Cardiac muscle cell (in vitro differentiated cells and primary cell): ENCODE measurements at regions not wholly inside any gene's neighbourhood (a gene's known extent, or its start where the extent isn't known, plus 50 kb on each side); places are given as distances from the start of the nearest gene placed in this dataset.

Experiments used
- DNase-seq, 2 donors: peaks; one replicate each; pipeline versions ENCODE4 v3.0.0 to v3.0.0-alpha.2; 2010 to 2017; ENCODE audit warnings: low read depth in 1 of 2, low spot score in 1 of 2
- H3K27ac ChIP-seq: fragments of 200-600 bp; sonication (generic); 2 replicates; pipeline ENCODE4 v1.5.1; 2016
- H3K27me3 ChIP-seq: fragments of 200-600 bp; sonication (generic); 2 replicates; pipeline ENCODE4 v1.6.0; 2016; ENCODE audit warnings: control low read depth
- H3K36me3 ChIP-seq: fragments of 200-600 bp; sonication (generic); 2 replicates; pipeline ENCODE4 v1.5.1; 2016; ENCODE audit warnings: control low read depth
- H3K4me1 ChIP-seq: fragments of 200-600 bp; sonication (generic); 2 replicates; pipeline ENCODE4 v1.8.1; 2017; ENCODE audit warnings: low read depth, mild to moderate bottlenecking, mixed run types
- H3K4me3 ChIP-seq: fragments of 200-600 bp; sonication (generic); 2 replicates; pipeline ENCODE4 v1.5.1; 2016; ENCODE audit warnings: mild to moderate bottlenecking
- H3K9me3 ChIP-seq: fragments of 200-600 bp; sonication (generic); 2 replicates; pipeline ENCODE4 v1.5.1; 2017; ENCODE audit warnings: low read depth, mild to moderate bottlenecking, control low read depth
- CTCF ChIP-seq: IDR thresholded peaks from 2 replicates; pipeline ENCODE4 v1.5.1; 2012; ENCODE audit warnings: low read depth, mild to moderate bottlenecking, low read length

GRCh38 chr3:87837076-87837475, 221.7 kb downstream of the CGGBP1 start:
- no peaks in the 10 kb centered on the region for H3K9me3 ChIP-seq
- H3K36me3 ChIP-seq: no peaks in the 10 kb centered on the region
- H3K4me1 ChIP-seq: no peaks in the 10 kb centered on the region
- TF ChIP-seq CTCF: no peak
- no peak overlapping the region for H3K27ac ChIP-seq
- DNase-seq: no peak
- H3K4me3 ChIP-seq: no peak overlapping the region
- H3K27me3 ChIP-seq: no peaks in the 10 kb centered on the region

- Histone ChIP-seq H3K27me3 (no peaks in the 10 kb centered on the region), H3K4me1 (no peaks in the 10 kb centered on the region), H3K36me3 (no peaks in the 10 kb centered on the region), H3K9me3 (no peaks in the 10 kb centered on the region), H3K27ac (no peak overlapping the region), H3K4me3 (no peak overlapping the region)
- no peak for TF ChIP-seq CTCF
- DNase-seq: no peak
These were observed 222.8 kb downstream of the CGGBP1 start for GRCh38 chr3:87836026-87836425.

GRCh38 chr3:87835236-87835635, 223.6 kb downstream of the CGGBP1 start:
- Histone ChIP-seq H3K27me3 (no peaks in the 10 kb centered on the region), H3K27ac (no peak overlapping the region), H3K4me3 (no peak overlapping the region), H3K4me1 (no peaks in the 10 kb centered on the region), H3K9me3 (no peaks in the 10 kb centered on the region), H3K36me3 (no peaks in the 10 kb centered on the region)
- no peak for DNase-seq
- TF ChIP-seq CTCF: no peak

- Histone ChIP-seq H3K9me3 (no peaks in the 10 kb centered on the region), H3K4me3 (no peak overlapping the region), H3K27ac (no peak overlapping the region), H3K4me1 (no peaks in the 10 kb centered on the region), H3K27me3 (no peaks in the 10 kb centered on the region), H3K36me3 (no peaks in the 10 kb centered on the region)
- TF ChIP-seq CTCF: no peak
- DNase-seq: no peak
These were observed 224.5 kb downstream of the CGGBP1 start for GRCh38 chr3:87834327-87834726.

GRCh38 chr3:87833039-87833377, 225.8 kb downstream of the CGGBP1 start:
- no peaks in the 10 kb centered on the region for H3K36me3 ChIP-seq
- DNase-seq: no peak
- no peak for TF ChIP-seq CTCF
- H3K9me3 ChIP-seq: no peaks in the 10 kb centered on the region
- no peaks in the 10 kb centered on the region for H3K27me3 ChIP-seq
- H3K4me1 ChIP-seq: no peaks in the 10 kb centered on the region
- H3K4me3 ChIP-seq: no peak overlapping the region
- H3K27ac ChIP-seq: no peak overlapping the region

- Histone ChIP-seq H3K27me3 (no peaks in the 10 kb centered on the region), H3K27ac (no peak overlapping the region), H3K4me3 (no peak overlapping the region), H3K36me3 (no peaks in the 10 kb centered on the region), H3K9me3 (no peaks in the 10 kb centered on the region), H3K4me1 (no peaks in the 10 kb centered on the region)
- no peak for DNase-seq
- TF ChIP-seq CTCF: no peak
These were observed 230.8 kb downstream of the CGGBP1 start for GRCh38 chr3:87828046-87828445.
